ACC112 (cell line): ENCODE measurements at regions not wholly inside any gene's neighbourhood (a gene's known extent, or its start where the extent isn't known, plus 50 kb on each side); places are given as distances from the start of the nearest gene placed in this dataset.

Experiments
- H2AFZ ChIP-seq: fragments of 200-600 bp; sonication (generic); one replicate; pipeline ENCODE4 v1.6.0; 2017; ENCODE audit warnings: antibody characterized with exemption, low read length; ENCODE audit not compliant: unreplicated experiment
- H3K27ac ChIP-seq: fragments of 200-600 bp; sonication (generic); 2 replicates; pipeline ENCODE4 v1.5.1; 2014; ENCODE audit warnings: low read depth, mild to moderate bottlenecking, antibody characterized with exemption, low read length, moderate library complexity
- H3K27me3 ChIP-seq: fragments of 200-600 bp; sonication (generic); 2 replicates; pipeline ENCODE4 v1.6.1; 2014; ENCODE audit warnings: mild to moderate bottlenecking, antibody characterized with exemption, low read length, moderate library complexity, mixed read lengths; ENCODE audit not compliant: insufficient read depth
- H3K36me3 ChIP-seq: fragments of 200-600 bp; sonication (generic); 2 replicates; pipeline ENCODE4 v1.6.1; 2016; ENCODE audit warnings: mild to moderate bottlenecking, antibody characterized with exemption, low read length, moderate library complexity, mixed read lengths; ENCODE audit not compliant: insufficient read depth
- H3K4me1 ChIP-seq: fragments of 200-600 bp; sonication (generic); one replicate; pipeline ENCODE4 v1.6.1; 2016; ENCODE audit warnings: low read length, mixed read lengths; ENCODE audit not compliant: insufficient read depth, unreplicated experiment, control insufficient read depth
- H3K4me3 ChIP-seq: fragments of 200-600 bp; sonication (generic); 2 replicates; pipeline ENCODE4 v1.5.1; 2014; ENCODE audit warnings: mild to moderate bottlenecking, low read depth, low read length
- H3K79me2 ChIP-seq: fragments of 200-600 bp; sonication (generic); one replicate; pipeline ENCODE4 v1.6.0; 2016; ENCODE audit warnings: low read length; ENCODE audit not compliant: control insufficient read depth, unreplicated experiment, insufficient read depth

DNA sequence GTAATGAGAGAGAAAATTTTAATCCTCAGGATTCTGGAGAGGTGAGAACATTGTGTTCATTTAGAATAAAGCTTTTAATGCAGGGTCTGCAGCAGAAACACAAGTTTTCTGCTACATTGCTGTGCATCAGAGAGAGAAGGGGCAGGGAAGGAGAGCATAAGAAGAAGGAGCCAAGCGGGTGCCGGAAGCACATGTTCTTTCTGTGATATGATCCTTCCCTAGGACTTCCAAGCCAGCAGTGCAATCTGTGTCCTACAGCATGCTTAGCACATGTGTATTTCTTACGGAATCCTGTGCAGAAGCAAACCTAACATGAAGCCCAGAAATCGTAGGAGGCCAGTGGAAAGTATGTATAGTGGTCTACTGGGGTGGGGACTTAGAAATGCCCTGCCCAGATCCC lies 458.3 kb upstream of the BRINP1 start:
- Histone ChIP-seq H3K27me3 (no peaks in the 10 kb centered on the region), H3K36me3 (no peaks in the 10 kb centered on the region), H3K27ac (no peak overlapping the region), H3K4me1 (no peaks in the 10 kb centered on the region), H3K79me2 (no peaks in the 10 kb centered on the region), H3K4me3 (no peak overlapping the region), H2AFZ (no peak overlapping the region)

GRCh38 chr9:119827126-119827525 lies 457.9 kb upstream of the BRINP1 start:
- H3K79me2 ChIP-seq: no peaks in the 10 kb centered on the region
- no peaks in the 10 kb centered on the region for H3K27me3 ChIP-seq
- H2AFZ ChIP-seq: no peak overlapping the region
- H3K4me1 ChIP-seq: no peaks in the 10 kb centered on the region
- no peaks in the 10 kb centered on the region for H3K36me3 ChIP-seq
- H3K4me3 ChIP-seq: no peak overlapping the region
- no peak overlapping the region for H3K27ac ChIP-seq

GRCh38 chr9:119818726-119819435 lies 449.6 kb upstream of the BRINP1 start:
- Histone ChIP-seq H3K27me3 (no peaks in the 10 kb centered on the region), H3K4me3 (no peak overlapping the region), H3K79me2 (no peaks in the 10 kb centered on the region), H2AFZ (no peak overlapping the region), H3K4me1 (no peaks in the 10 kb centered on the region), H3K36me3 (no peaks in the 10 kb centered on the region), H3K27ac (no peak overlapping the region)

DNA sequence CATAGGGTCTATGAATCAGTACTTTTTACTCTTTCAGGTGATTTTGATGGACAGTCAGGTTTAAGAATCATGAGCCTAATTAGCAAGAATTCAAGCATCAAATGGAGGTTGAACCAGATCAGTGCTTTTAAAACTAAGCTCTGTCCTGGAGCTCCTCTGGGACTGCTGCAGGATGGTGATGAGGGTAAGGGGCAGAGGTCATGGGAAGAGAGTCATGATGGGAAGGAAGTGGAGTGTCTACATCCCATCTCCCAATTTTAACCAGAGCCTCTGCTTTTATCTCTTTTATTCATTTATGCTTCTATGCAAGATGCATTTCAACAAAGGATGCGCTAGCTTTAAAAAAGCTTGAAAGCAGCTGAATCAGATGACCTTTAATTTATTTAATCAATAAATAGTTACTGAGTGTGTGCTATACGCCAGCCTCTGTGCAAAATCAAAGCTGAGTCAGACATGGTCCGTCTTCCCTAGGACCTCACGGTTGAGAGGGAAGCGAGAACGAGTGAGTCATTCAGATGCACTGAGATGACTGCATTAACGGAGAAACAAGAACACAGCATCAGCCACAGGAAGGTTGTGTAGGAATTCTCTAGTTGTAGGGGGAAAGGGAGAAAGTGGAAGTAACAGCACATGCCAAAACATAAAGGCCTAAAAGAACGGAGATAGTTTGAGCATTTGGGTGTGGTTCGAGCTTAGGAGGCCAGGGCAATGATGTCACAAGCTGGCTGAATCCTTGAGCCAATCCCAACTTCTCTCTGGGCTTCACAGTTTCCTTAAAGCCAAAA lies 441.6 kb upstream of the BRINP1 start:
- H3K4me3 ChIP-seq: no peak overlapping the region
- no peak overlapping the region; the same call in 1 of the 2 replicates for H3K27ac ChIP-seq
- H3K36me3 ChIP-seq: no peaks in the 10 kb centered on the region
- no peaks in the 10 kb centered on the region for H3K4me1 ChIP-seq
- no peaks in the 10 kb centered on the region for H3K27me3 ChIP-seq
- H3K79me2 ChIP-seq: no peaks in the 10 kb centered on the region
- no peak overlapping the region for H2AFZ ChIP-seq

DNA sequence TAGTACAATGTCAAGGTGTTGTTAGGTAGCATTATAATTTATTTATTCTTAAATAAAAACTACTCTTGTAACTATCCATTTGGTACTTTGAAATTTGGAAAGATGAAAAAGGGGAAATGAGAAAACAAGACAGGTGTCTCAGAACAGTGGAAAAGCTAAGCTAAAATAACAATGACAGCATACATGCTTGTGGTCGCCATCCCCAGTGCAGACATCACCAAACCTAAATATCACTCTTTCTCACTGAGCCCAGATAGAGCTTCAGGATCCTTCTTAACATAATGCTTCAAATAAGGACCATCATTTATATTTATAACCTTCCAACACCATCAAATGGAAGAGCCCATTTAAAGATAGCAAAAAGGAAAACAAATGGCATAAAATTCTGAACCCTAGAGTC lies 434.4 kb upstream of the BRINP1 start:
- no peaks in the 10 kb centered on the region for H3K36me3 ChIP-seq
- no peaks in the 10 kb centered on the region for H3K27me3 ChIP-seq
- no peak overlapping the region for H3K4me3 ChIP-seq
- no peaks in the 10 kb centered on the region for H3K4me1 ChIP-seq
- no peak overlapping the region for H3K27ac ChIP-seq
- no peak overlapping the region for H2AFZ ChIP-seq
- H3K79me2 ChIP-seq: no peaks in the 10 kb centered on the region

- no peak overlapping the region for H3K4me3 ChIP-seq
- no peaks in the 10 kb centered on the region for H3K27me3 ChIP-seq
- no peaks in the 10 kb centered on the region for H3K79me2 ChIP-seq
- H3K4me1 ChIP-seq: no peaks in the 10 kb centered on the region
- H2AFZ ChIP-seq: no peak overlapping the region
- H3K36me3 ChIP-seq: no peaks in the 10 kb centered on the region
- no peak overlapping the region for H3K27ac ChIP-seq
These were observed 433.4 kb upstream of the BRINP1 start for GRCh38 chr9:119802621-119803020.

- no peak overlapping the region for H2AFZ ChIP-seq
- no peak overlapping the region for H3K27ac ChIP-seq
- no peaks in the 10 kb centered on the region for H3K4me1 ChIP-seq
- H3K36me3 ChIP-seq: no peaks in the 10 kb centered on the region
- no peaks in the 10 kb centered on the region for H3K27me3 ChIP-seq
- no peaks in the 10 kb centered on the region for H3K79me2 ChIP-seq
- no peak overlapping the region for H3K4me3 ChIP-seq
These were observed 432.9 kb upstream of the BRINP1 start for GRCh38 chr9:119802133-119802532.

GRCh38 chr9:119801311-119801710 lies 432.1 kb upstream of the BRINP1 start:
- H3K79me2 ChIP-seq: no peaks in the 10 kb centered on the region
- no peak overlapping the region for H2AFZ ChIP-seq
- H3K4me3 ChIP-seq: no peak overlapping the region
- H3K36me3 ChIP-seq: no peaks in the 10 kb centered on the region
- no peak overlapping the region for H3K27ac ChIP-seq
- H3K4me1 ChIP-seq: no peaks in the 10 kb centered on the region
- no peaks in the 10 kb centered on the region for H3K27me3 ChIP-seq

DNA sequence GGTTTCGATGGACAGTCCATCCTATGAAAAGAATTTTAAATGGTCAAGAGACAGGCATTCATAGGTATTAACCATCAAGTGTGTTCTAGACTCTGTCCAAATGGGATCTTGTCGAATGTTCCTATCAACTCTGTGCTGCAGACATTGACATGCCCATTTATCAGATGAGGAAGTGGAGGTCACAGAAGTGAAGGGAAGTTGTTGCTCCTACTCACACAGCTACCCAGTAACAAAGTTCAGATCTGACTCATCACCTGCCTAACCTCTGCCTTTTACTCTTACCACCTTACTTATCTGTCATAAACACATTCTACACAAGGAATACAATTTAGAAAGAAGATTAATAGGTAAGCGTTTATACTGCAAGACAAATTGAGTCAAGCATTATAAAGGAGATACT lies 426.2 kb upstream of the BRINP1 start:
- Histone ChIP-seq H3K36me3 (no peaks in the 10 kb centered on the region), H3K27ac (no peak overlapping the region), H3K79me2 (no peaks in the 10 kb centered on the region), H3K4me1 (no peaks in the 10 kb centered on the region), H2AFZ (no peak overlapping the region), H3K27me3 (no peaks in the 10 kb centered on the region), H3K4me3 (no peak overlapping the region)

- Histone ChIP-seq H3K4me1 (no peaks in the 10 kb centered on the region), H2AFZ (no peak overlapping the region), H3K36me3 (no peaks in the 10 kb centered on the region), H3K79me2 (no peaks in the 10 kb centered on the region), H3K27me3 (no peaks in the 10 kb centered on the region), H3K27ac (no peak overlapping the region), H3K4me3 (no peak overlapping the region)
These were observed 425.6 kb upstream of the BRINP1 start for GRCh38 chr9:119794836-119795235.

- Histone ChIP-seq H3K36me3 (no peaks in the 10 kb centered on the region), H3K4me3 (no peak overlapping the region), H2AFZ (no peak overlapping the region), H3K27ac (no peak overlapping the region), H3K27me3 (no peaks in the 10 kb centered on the region), H3K4me1 (no peaks in the 10 kb centered on the region), H3K79me2 (no peaks in the 10 kb centered on the region)
These were observed 424.0 kb upstream of the BRINP1 start for GRCh38 chr9:119793218-119793617.
